ENCODE measurements at regions not wholly inside any gene's neighbourhood (a gene's known extent, or its start where the extent isn't known, plus 50 kb on each side); places are given as distances from the start of the nearest gene placed in this dataset.
A peak's percentile ranks its signal among the peaks of the same experiment; 100 is the strongest.

DNA sequence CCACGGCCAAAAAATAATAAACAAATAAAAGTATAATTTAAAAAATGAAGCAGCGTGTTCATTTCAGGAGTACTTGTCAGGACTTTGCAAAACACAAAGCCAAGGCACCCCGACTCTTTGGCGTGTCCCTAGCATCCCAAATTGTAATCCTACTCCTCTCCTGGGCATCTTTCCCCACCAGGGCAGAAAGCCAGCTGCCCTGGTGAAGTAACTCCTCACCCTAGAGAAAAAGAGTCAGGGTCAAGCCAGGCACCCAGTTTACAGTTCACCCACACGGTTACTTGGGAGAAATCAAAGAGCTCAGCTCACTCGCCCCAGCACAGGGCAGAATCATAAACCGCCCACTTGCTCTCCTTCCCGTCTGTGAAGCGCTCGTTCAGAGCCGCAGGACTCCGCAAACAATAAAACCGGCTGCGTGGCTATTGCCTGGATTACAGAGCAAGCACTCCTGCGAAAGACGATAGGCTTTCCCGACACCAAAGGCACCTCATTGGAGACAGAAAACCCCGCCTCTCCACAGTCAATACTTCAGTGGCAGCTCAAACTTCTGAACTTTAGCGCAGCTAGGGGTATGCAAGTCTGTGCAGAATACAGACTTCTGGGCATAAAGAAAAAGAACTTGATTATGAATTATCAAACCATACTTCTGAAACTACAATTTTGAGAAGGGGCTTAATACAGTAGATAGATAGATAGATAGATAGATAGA lies 73.0 kb upstream of the NHSL1 start (continued):
- peak; percentile 41; the same call in 1 of the 2 replicates for TF ChIP-seq CREB1 (IDR thresholded peaks at IDR 0.05)
- TF ChIP-seq CREB1 (CRISPR knock-in tag; IDR thresholded peaks at IDR 0.05), result peak; percentile 78
- peak; percentile 86; the same call in 1 of the 2 replicates for TF ChIP-seq AFF4 (CRISPR knock-in tag; IDR thresholded peaks at IDR 0.05)
- TF ChIP-seq, protein P1, sequence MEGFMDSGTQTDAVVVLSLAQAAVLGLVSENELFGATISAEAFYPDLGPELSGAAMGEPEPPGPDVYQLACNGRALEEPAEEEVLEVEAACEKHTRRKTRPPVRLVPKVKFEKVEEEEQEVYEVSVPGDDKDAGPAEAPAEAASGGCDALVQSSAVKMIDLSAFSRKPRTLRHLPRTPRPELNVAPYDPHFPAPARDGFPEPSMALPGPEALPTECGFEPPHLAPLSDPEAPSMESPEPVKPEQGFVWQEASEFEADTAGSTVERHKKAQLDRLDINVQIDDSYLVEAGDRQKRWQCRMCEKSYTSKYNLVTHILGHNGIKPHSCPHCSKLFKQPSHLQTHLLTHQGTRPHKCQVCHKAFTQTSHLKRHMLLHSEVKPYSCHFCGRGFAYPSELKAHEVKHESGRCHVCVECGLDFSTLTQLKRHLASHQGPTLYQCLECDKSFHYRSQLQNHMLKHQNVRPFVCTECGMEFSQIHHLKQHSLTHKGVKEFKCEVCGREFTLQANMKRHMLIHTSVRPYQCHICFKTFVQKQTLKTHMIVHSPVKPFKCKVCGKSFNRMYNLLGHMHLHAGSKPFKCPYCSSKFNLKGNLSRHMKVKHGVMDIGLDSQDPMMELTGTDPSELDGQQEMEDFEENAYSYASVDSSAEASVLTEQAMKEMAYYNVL (CRISPR knock-in tag; IDR thresholded peaks at IDR 0.05; ENCODE audit: borderline replicate concordance), result peak; percentile 57; the same call in 1 of the 2 replicates
- TF ChIP-seq ZNF552 (CRISPR knock-in tag; IDR thresholded peaks at IDR 0.05; ENCODE audit: borderline replicate concordance), result peak; percentile 39; the same call in 1 of the 2 replicates
- no peak for TF ChIP-seq ZNF780A (CRISPR knock-in tag; IDR thresholded peaks at IDR 0.05)
- 0 out of 2 replicates have a peak, but pooled peaks have one; percentile 37 for TF ChIP-seq E2F2 (CRISPR knock-in tag; IDR thresholded peaks at IDR 0.05; ENCODE audit: borderline replicate concordance)
- TF ChIP-seq, protein P2, sequence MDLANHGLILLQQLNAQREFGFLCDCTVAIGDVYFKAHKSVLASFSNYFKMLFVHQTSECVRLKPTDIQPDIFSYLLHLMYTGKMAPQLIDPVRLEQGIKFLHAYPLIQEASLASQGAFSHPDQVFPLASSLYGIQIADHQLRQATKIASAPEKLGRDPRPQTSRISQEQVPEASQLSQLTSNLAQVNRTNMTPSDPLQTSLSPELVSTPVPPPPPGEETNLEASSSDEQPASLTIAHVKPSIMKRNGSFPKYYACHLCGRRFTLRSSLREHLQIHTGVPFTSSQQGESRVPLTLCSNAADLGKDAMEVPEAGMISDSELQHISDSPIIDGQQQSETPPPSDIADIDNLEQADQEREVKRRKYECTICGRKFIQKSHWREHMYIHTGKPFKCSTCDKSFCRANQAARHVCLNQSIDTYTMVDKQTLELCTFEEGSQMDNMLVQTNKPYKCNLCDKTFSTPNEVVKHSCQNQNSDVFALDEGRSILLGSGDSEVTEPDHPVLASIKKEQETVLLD (CRISPR knock-in tag; IDR thresholded peaks at IDR 0.05; ENCODE audit: low read depth), result no peak
- 0 out of 2 replicates have a peak, but pooled peaks have one; percentile 50 for TF ChIP-seq SETDB1 (CRISPR knock-in tag; IDR thresholded peaks at IDR 0.05; ENCODE audit: borderline replicate concordance)
- TF ChIP-seq TBP (CRISPR knock-in tag; IDR thresholded peaks at IDR 0.05), result no peak
- TF ChIP-seq ZFP82 (CRISPR knock-in tag; IDR thresholded peaks at IDR 0.05; ENCODE audit: borderline replicate concordance), result no peak
- no peak for TF ChIP-seq ZNF749 (CRISPR knock-in tag; IDR thresholded peaks at IDR 0.05; ENCODE audit: borderline replicate concordance)
- TF ChIP-seq THYN1 (CRISPR knock-in tag; IDR thresholded peaks at IDR 0.05; ENCODE audit: borderline replicate concordance, low read depth), result no peak
- TF ChIP-seq ETS1 (CRISPR knock-in tag; IDR thresholded peaks at IDR 0.05), result no peak
- no peak for TF ChIP-seq ELK4 (CRISPR knock-in tag; IDR thresholded peaks at IDR 0.05; ENCODE audit: borderline replicate concordance)
- no peak; the same call in 1 of the 2 replicates for TF ChIP-seq TP53 (CRISPR knock-in tag; conservative IDR thresholded peaks at IDR 0.05)
- TF ChIP-seq SP2 (CRISPR knock-in tag; IDR thresholded peaks at IDR 0.05), result peak; percentile 49; the same call in 1 of the 2 replicates
